ENCODE measurements at regions not wholly inside any gene's neighbourhood (a gene's known extent, or its start where the extent isn't known, plus 50 kb on each side); places are given as distances from the start of the nearest gene placed in this dataset.
A peak's percentile ranks its signal among the peaks of the same experiment; 100 is the strongest.

- no peak for DNase-seq (ENCODE audit: low read depth)
Observed at GRCh38 chr7:118078015-118078414, 105.9 kb upstream of the LSM8 start.

GRCh38 chr7:118079369-118079768 is 104.6 kb upstream of the LSM8 start:
- DNase-seq (ENCODE audit: low read depth), result no peak

GRCh38 chr7:118080947-118081346 is 103.0 kb upstream of the LSM8 start:
- peak; percentile 95 for DNase-seq (ENCODE audit: low read depth)

GRCh38 chr7:118082506-118082905 is 101.5 kb upstream of the LSM8 start:
- DNase-seq (ENCODE audit: low read depth), result no peak

GRCh38 chr7:118085000-118085399 is 99.0 kb upstream of the LSM8 start:
- no peak for DNase-seq (ENCODE audit: low read depth)

GRCh38 chr7:118087126-118087525 is 96.8 kb upstream of the LSM8 start:
- DNase-seq (ENCODE audit: low read depth), result no peak

- DNase-seq (ENCODE audit: low read depth), result no peak
Observed at GRCh38 chr7:118094044-118094443, 89.9 kb upstream of the LSM8 start.

GRCh38 chr7:118104812-118105441 is 79.0 kb upstream of the LSM8 start:
- DNase-seq (ENCODE audit: low read depth), result peak; percentile 17

GRCh38 chr7:118109607-118110006 is 74.4 kb upstream of the LSM8 start:
- peak; percentile 82 for DNase-seq (ENCODE audit: low read depth)

- no peak for DNase-seq (ENCODE audit: low read depth)
Observed at GRCh38 chr7:118110178-118110925, 73.6 kb upstream of the LSM8 start.

GRCh38 chr7:118111347-118111746 is 72.6 kb upstream of the LSM8 start:
- peak; percentile 13 for DNase-seq (ENCODE audit: low read depth)

GRCh38 chr7:118114175-118114574 is 69.8 kb upstream of the LSM8 start:
- DNase-seq (ENCODE audit: low read depth), result no peak

GRCh38 chr7:118129041-118129795 is 54.7 kb upstream of the LSM8 start:
- no peak for DNase-seq (ENCODE audit: low read depth)

GRCh38 chr7:118132764-118133163 is 51.2 kb upstream of the LSM8 start:
- no peak for DNase-seq (ENCODE audit: low read depth)
